ENCODE measurements at regions not wholly inside any gene's neighbourhood (a gene's known extent, or its start where the extent isn't known, plus 50 kb on each side); places are given as distances from the start of the nearest gene placed in this dataset.

GRCh38 chr19:30718014-30718413, 345.8 kb downstream of the ZNF536 start:
- peaks cover 12% of the 10 kb centered on the region for H3K4me1 Mint-ChIP-seq
- H3K27ac Mint-ChIP-seq: no peak overlapping the region
- H3K9me3 Mint-ChIP-seq: no peaks in the 10 kb centered on the region
- DNase-seq: no peak
- H3K36me3 Mint-ChIP-seq (ENCODE audit: low read depth): no peaks in the 10 kb centered on the region
- H3K27me3 Mint-ChIP-seq: peaks cover 7% of the 10 kb centered on the region
- ChIA-PET CTCF (no interaction called here), POLR2A (no interaction called here)
- no peak overlapping the region for H3K4me3 Mint-ChIP-seq

- H3K9me3 Mint-ChIP-seq: no peaks in the 10 kb centered on the region
- H3K4me1 Mint-ChIP-seq: peaks cover 12% of the 10 kb centered on the region
- ChIA-PET POLR2A (no interaction called here), CTCF (no interaction called here)
- no peak overlapping the region for H3K27ac Mint-ChIP-seq
- peaks cover 8% of the 10 kb centered on the region for H3K27me3 Mint-ChIP-seq
- H3K36me3 Mint-ChIP-seq (ENCODE audit: low read depth): no peaks in the 10 kb centered on the region
- no peak for DNase-seq
- no peak overlapping the region for H3K4me3 Mint-ChIP-seq
Observed at GRCh38 chr19:30717381-30717780, 345.2 kb downstream of the ZNF536 start.

- ChIA-PET CTCF (no interaction called here), POLR2A (no interaction called here)
- H3K4me1 Mint-ChIP-seq: no peaks in the 10 kb centered on the region
- no peaks in the 10 kb centered on the region for H3K9me3 Mint-ChIP-seq
- DNase-seq: no peak
- H3K4me3 Mint-ChIP-seq: no peak overlapping the region
- no peaks in the 10 kb centered on the region for H3K36me3 Mint-ChIP-seq (ENCODE audit: low read depth)
- H3K27ac Mint-ChIP-seq: no peak overlapping the region
- H3K27me3 Mint-ChIP-seq: peaks cover 12% of the 10 kb centered on the region
Observed at GRCh38 chr19:30712431-30713337, 340.5 kb downstream of the ZNF536 start.

- no peak for DNase-seq
- H3K9me3 Mint-ChIP-seq: no peaks in the 10 kb centered on the region
- H3K36me3 Mint-ChIP-seq (ENCODE audit: low read depth): no peaks in the 10 kb centered on the region
- ChIA-PET POLR2A (no interaction called here), CTCF (no interaction called here)
- peaks cover 12% of the 10 kb centered on the region for H3K27me3 Mint-ChIP-seq
- H3K4me1 Mint-ChIP-seq: no peaks in the 10 kb centered on the region
- no peak overlapping the region for H3K4me3 Mint-ChIP-seq
- no peak overlapping the region for H3K27ac Mint-ChIP-seq
Observed at GRCh38 chr19:30711826-30712225, 339.6 kb downstream of the ZNF536 start.

- H3K27ac Mint-ChIP-seq: no peak overlapping the region
- ChIA-PET POLR2A (no interaction called here), CTCF (no interaction called here)
- no peaks in the 10 kb centered on the region for H3K9me3 Mint-ChIP-seq
- no peak for DNase-seq
- no peak overlapping the region for H3K4me3 Mint-ChIP-seq
- no peaks in the 10 kb centered on the region for H3K36me3 Mint-ChIP-seq (ENCODE audit: low read depth)
- no peaks in the 10 kb centered on the region for H3K4me1 Mint-ChIP-seq
- peaks cover 12% of the 10 kb centered on the region for H3K27me3 Mint-ChIP-seq
Observed at GRCh38 chr19:30711296-30711695, 339.1 kb downstream of the ZNF536 start.

GRCh38 chr19:30710721-30711120, 338.5 kb downstream of the ZNF536 start:
- no peak for DNase-seq
- H3K4me3 Mint-ChIP-seq: no peak overlapping the region
- no peaks in the 10 kb centered on the region for H3K36me3 Mint-ChIP-seq (ENCODE audit: low read depth)
- no peaks in the 10 kb centered on the region for H3K4me1 Mint-ChIP-seq
- CTCF ChIA-PET: no interaction called here
- POLR2A ChIA-PET: no interaction called here
- H3K9me3 Mint-ChIP-seq: no peaks in the 10 kb centered on the region
- H3K27ac Mint-ChIP-seq: no peak overlapping the region
- peaks cover 12% of the 10 kb centered on the region for H3K27me3 Mint-ChIP-seq

GRCh38 chr19:30708416-30709178, 336.4 kb downstream of the ZNF536 start:
- no peaks in the 10 kb centered on the region for H3K36me3 Mint-ChIP-seq (ENCODE audit: low read depth)
- ChIA-PET POLR2A (no interaction called here), CTCF (interaction anchor here (1.3 kb wide), 1 partner anchor 26 kb away, joined by 4 read pairs; no protein-coding TSS in a partner anchor)
- H3K4me3 Mint-ChIP-seq: no peak overlapping the region
- no peaks in the 10 kb centered on the region for H3K9me3 Mint-ChIP-seq
- H3K27me3 Mint-ChIP-seq: peaks cover 12% of the 10 kb centered on the region
- DNase-seq: no peak
- H3K4me1 Mint-ChIP-seq: no peaks in the 10 kb centered on the region
- H3K27ac Mint-ChIP-seq: no peak overlapping the region

GRCh38 chr19:30704771-30705330, 332.7 kb downstream of the ZNF536 start:
- Mint-ChIP-seq H3K4me3 (no peak overlapping the region), H3K27ac (no peak overlapping the region), H3K9me3 (no peaks in the 10 kb centered on the region), H3K4me1 (no peaks in the 10 kb centered on the region), H3K27me3 (no peaks in the 10 kb centered on the region), H3K36me3 (ENCODE audit: low read depth) (no peaks in the 10 kb centered on the region)
- DNase-seq: no peak
- CTCF ChIA-PET: no interaction called here
- POLR2A ChIA-PET: interaction anchor here (1.1 kb wide), 1 partner anchor 17 kb away, joined by 3 read pairs; no protein-coding TSS in a partner anchor

GRCh38 chr19:30703645-30704044, 331.5 kb downstream of the ZNF536 start:
- CTCF ChIA-PET: no interaction called here
- H3K36me3 Mint-ChIP-seq (ENCODE audit: low read depth): no peaks in the 10 kb centered on the region

GRCh38 chr19:30701178-30701577, 329.0 kb downstream of the ZNF536 start:
- DNase-seq: no peak
- Mint-ChIP-seq H3K4me3 (no peak overlapping the region), H3K4me1 (no peaks in the 10 kb centered on the region), H3K27ac (no peak overlapping the region), H3K9me3 (no peaks in the 10 kb centered on the region), H3K27me3 (no peaks in the 10 kb centered on the region), H3K36me3 (ENCODE audit: low read depth) (no peaks in the 10 kb centered on the region)
- CTCF ChIA-PET: no interaction called here
- POLR2A ChIA-PET: no interaction called here

More at GRCh38 chr19:30703645-30704044, 331.5 kb downstream of the ZNF536 start:
- no peaks in the 10 kb centered on the region for H3K9me3 Mint-ChIP-seq
- no peak for DNase-seq
- no peak overlapping the region for H3K27ac Mint-ChIP-seq
- no peak overlapping the region for H3K4me3 Mint-ChIP-seq
- POLR2A ChIA-PET: no interaction called here
- no peaks in the 10 kb centered on the region for H3K4me1 Mint-ChIP-seq
- no peaks in the 10 kb centered on the region for H3K27me3 Mint-ChIP-seq

- no peaks in the 10 kb centered on the region for H3K36me3 Mint-ChIP-seq (ENCODE audit: low read depth)
- H3K27me3 Mint-ChIP-seq: no peaks in the 10 kb centered on the region
- ChIA-PET POLR2A (no interaction called here), CTCF (no interaction called here)
- H3K9me3 Mint-ChIP-seq: no peaks in the 10 kb centered on the region
- no peak overlapping the region for H3K27ac Mint-ChIP-seq
- no peak overlapping the region for H3K4me3 Mint-ChIP-seq
- no peak for DNase-seq
- H3K4me1 Mint-ChIP-seq: no peaks in the 10 kb centered on the region
Observed at GRCh38 chr19:30699871-30700280, 327.7 kb downstream of the ZNF536 start.

GRCh38 chr19:30696514-30696913, 324.3 kb downstream of the ZNF536 start:
- Mint-ChIP-seq H3K36me3 (ENCODE audit: low read depth) (no peaks in the 10 kb centered on the region), H3K9me3 (no peaks in the 10 kb centered on the region), H3K27me3 (peaks cover 20% of the 10 kb centered on the region), H3K27ac (no peak overlapping the region), H3K4me1 (peaks cover 9% of the 10 kb centered on the region), H3K4me3 (no peak overlapping the region)
- POLR2A ChIA-PET: no interaction called here
- CTCF ChIA-PET: interaction anchor here (0.9 to 1.4 kb wide), 2 partner anchors 13 to 29 kb away, joined by 3 to 4 read pairs; no protein-coding TSS in a partner anchor
- peak; percentile 24 for DNase-seq

GRCh38 chr19:30695171-30695875, 323.1 kb downstream of the ZNF536 start:
- peaks cover 27% of the 10 kb centered on the region for H3K27me3 Mint-ChIP-seq
- ChIA-PET CTCF (interaction anchor here (2.6 kb wide), 1 partner anchor 12 kb away, joined by 20 read pairs; no protein-coding TSS in a partner anchor), POLR2A (no interaction called here)
- no peaks in the 10 kb centered on the region for H3K36me3 Mint-ChIP-seq (ENCODE audit: low read depth)
- peaks cover 9% of the 10 kb centered on the region for H3K4me1 Mint-ChIP-seq
- H3K4me3 Mint-ChIP-seq: no peak overlapping the region
- no peak for DNase-seq
- H3K27ac Mint-ChIP-seq: no peak overlapping the region
- H3K9me3 Mint-ChIP-seq: no peaks in the 10 kb centered on the region
